ENCODE measurements at regions not wholly inside any gene's neighbourhood (a gene's known extent, or its start where the extent isn't known, plus 50 kb on each side); places are given as distances from the start of the nearest gene placed in this dataset.
"Not testable (repeated sequence)": the region's sequence is repeated elsewhere in the genome, so short reads cannot be mapped to it uniquely, and the experiment has no call there.

- H3K4me1 ChIP-seq = no peaks in the 10 kb centered on the region
- WGBS (ENCODE audit: insufficient coverage, low coverage, low lambda C conversion rate, missing lambda C conversion rate) = 36% methylated on average over 2 of the region's 2 CpGs
- ATAC-seq (no peak), DNase-seq (no peak)
- no peaks in the 10 kb centered on the region for H3K9me3 ChIP-seq
- no peaks in the 10 kb centered on the region for H3K36me3 ChIP-seq
- no peaks in the 10 kb centered on the region for H3K27me3 ChIP-seq
- intact Hi-C loops (cut with DNase I) = no loop called here
- no peak overlapping the region for H3K27ac ChIP-seq
- TF ChIP-seq CTCF (IDR thresholded peaks at IDR 0.05) = no peak
- TF ChIP-seq POLR2A (IDR thresholded peaks at IDR 0.05) = no peak
- no peak overlapping the region for H3K4me3 ChIP-seq
These were observed 359.5 kb upstream of the C11orf87 start for GRCh38 chr11:109062445-109062844.

- H3K9me3 ChIP-seq = no peaks in the 10 kb centered on the region
- DNase-seq (no peak), ATAC-seq (no peak)
- no peak for TF ChIP-seq POLR2A (IDR thresholded peaks at IDR 0.05)
- TF ChIP-seq CTCF (IDR thresholded peaks at IDR 0.05) = no peak
- 0% methylated on average over 1 of the region's 2 CpGs for WGBS (ENCODE audit: insufficient coverage, low coverage, low lambda C conversion rate, missing lambda C conversion rate)
- intact Hi-C loops (cut with DNase I) = no loop called here
- H3K4me3 ChIP-seq = no peak overlapping the region
- H3K4me1 ChIP-seq = no peaks in the 10 kb centered on the region
- no peaks in the 10 kb centered on the region for H3K36me3 ChIP-seq
- H3K27me3 ChIP-seq = no peaks in the 10 kb centered on the region
- no peak overlapping the region for H3K27ac ChIP-seq
These were observed 359.1 kb upstream of the C11orf87 start for GRCh38 chr11:109062871-109063270.

- H3K27ac ChIP-seq; ATAC-seq; H3K27me3 ChIP-seq; H3K36me3 ChIP-seq; H3K4me1 ChIP-seq; H3K9me3 ChIP-seq; H3K4me3 ChIP-seq; DNase-seq; intact Hi-C loops (cut with DNase I): not testable (repeated sequence)
- 52% methylated on average over 5 of the region's 5 CpGs for WGBS (ENCODE audit: insufficient coverage, low coverage, low lambda C conversion rate, missing lambda C conversion rate)
These were observed 357.2 kb upstream of the C11orf87 start for GRCh38 chr11:109064618-109065311.

- no peak overlapping the region for H3K27ac ChIP-seq
- no peaks in the 10 kb centered on the region for H3K9me3 ChIP-seq
- ATAC-seq (no peak), DNase-seq (no peak)
- no peaks in the 10 kb centered on the region for H3K4me1 ChIP-seq
- intact Hi-C loops (cut with DNase I) = no loop called here
- no peaks in the 10 kb centered on the region for H3K36me3 ChIP-seq
- H3K4me3 ChIP-seq = no peak overlapping the region
- H3K27me3 ChIP-seq = no peaks in the 10 kb centered on the region
- TF ChIP-seq CTCF (IDR thresholded peaks at IDR 0.05) (no peak), POLR2A (IDR thresholded peaks at IDR 0.05) (no peak)
These were observed 350.7 kb upstream of the C11orf87 start for GRCh38 chr11:109071262-109071661.

GRCh38 chr11:109071712-109072524 lies 350.1 kb upstream of the C11orf87 start:
- no peak for TF ChIP-seq POLR2A (IDR thresholded peaks at IDR 0.05)
- no peak for TF ChIP-seq CTCF (IDR thresholded peaks at IDR 0.05)
- no peak for ATAC-seq
- Histone ChIP-seq H3K27me3 (no peaks in the 10 kb centered on the region), H3K27ac (no peak overlapping the region), H3K9me3 (no peaks in the 10 kb centered on the region), H3K4me3 (no peak overlapping the region), H3K36me3 (no peaks in the 10 kb centered on the region), H3K4me1 (no peaks in the 10 kb centered on the region)
- intact Hi-C loops (cut with DNase I) = no loop called here
- WGBS (ENCODE audit: insufficient coverage, low coverage, low lambda C conversion rate, missing lambda C conversion rate) = 39% methylated on average over 5 of the region's 5 CpGs
- DNase-seq = no peak

Data from right lobe of liver (tissue), 6 donors.